ENCODE measurements at regions not wholly inside any gene's neighbourhood (a gene's known extent, or its start where the extent isn't known, plus 50 kb on each side); places are given as distances from the start of the nearest gene placed in this dataset.

GRCh38 chr7:25949736-25950487 lies 202.1 kb upstream of the NFE2L3 start:
- Histone ChIP-seq H3K4me3 (ENCODE audit: low read depth in 1 of 2, low read length in 2 of 2) (peak overlapping the region; percentile 63 to 82), H3K4me1 (ENCODE audit: control insufficient read depth in 2 of 2, insufficient read depth in 2 of 2, low read length in 1 of 2) (peaks cover 0 to 6% of the 10 kb centered on the region in 2 donors), H3K9me3 (ENCODE audit: control insufficient read depth in 2 of 2, insufficient read depth in 1 of 2, low read depth in 1 of 2, low read length in 1 of 2) (no peaks in the 10 kb centered on the region), H3K27me3 (ENCODE audit: control insufficient read depth in 1 of 2, insufficient read depth in 2 of 2, low read length in 2 of 2) (no peaks in the 10 kb centered on the region), H3K27ac (ENCODE audit: low read depth in 2 of 2, low read length in 1 of 2) (peak overlapping the region in 1 of 2 donors; percentile 75), H3K36me3 (ENCODE audit: control insufficient read depth in 2 of 2, insufficient read depth in 2 of 2, low read length in 1 of 2) (no peaks in the 10 kb centered on the region)
- whole genome bisulfite sequencing, 2 donors: 11 to 17% methylated on average over 32 of the region's 32 CpGs

- Histone ChIP-seq H3K27ac (ENCODE audit: low read depth in 2 of 2, low read length in 1 of 2) (peak overlapping the region in 1 of 2 donors; percentile 75), H3K4me3 (ENCODE audit: low read depth in 1 of 2, low read length in 2 of 2) (peak overlapping the region; percentile 63 to 82), H3K9me3 (ENCODE audit: control insufficient read depth in 2 of 2, insufficient read depth in 1 of 2, low read depth in 1 of 2, low read length in 1 of 2) (no peaks in the 10 kb centered on the region), H3K27me3 (ENCODE audit: control insufficient read depth in 1 of 2, insufficient read depth in 2 of 2, low read length in 2 of 2) (no peaks in the 10 kb centered on the region), H3K36me3 (ENCODE audit: control insufficient read depth in 2 of 2, insufficient read depth in 2 of 2, low read length in 1 of 2) (no peaks in the 10 kb centered on the region), H3K4me1 (ENCODE audit: control insufficient read depth in 2 of 2, insufficient read depth in 2 of 2, low read length in 1 of 2) (peaks cover 0 to 2% of the 10 kb centered on the region in 2 donors)
- 1% methylated on average over 72 to 86 of the region's 86 CpGs for WGBS, 2 donors
Observed at GRCh38 chr7:25950488-25951413, 201.2 kb upstream of the NFE2L3 start.

GRCh38 chr7:25951414-25952260 lies 200.4 kb upstream of the NFE2L3 start:
- Histone ChIP-seq H3K36me3 (ENCODE audit: control insufficient read depth in 2 of 2, insufficient read depth in 2 of 2, low read length in 1 of 2) (no peaks in the 10 kb centered on the region), H3K27ac (ENCODE audit: low read depth in 2 of 2, low read length in 1 of 2) (peak overlapping the region; percentile 16 to 62), H3K27me3 (ENCODE audit: control insufficient read depth in 1 of 2, insufficient read depth in 2 of 2, low read length in 2 of 2) (no peaks in the 10 kb centered on the region), H3K4me1 (ENCODE audit: control insufficient read depth in 2 of 2, insufficient read depth in 2 of 2, low read length in 1 of 2) (peaks cover 0 to 2% of the 10 kb centered on the region in 2 donors), H3K4me3 (ENCODE audit: low read depth in 1 of 2, low read length in 2 of 2) (peak overlapping the region; percentile 48 to 82), H3K9me3 (ENCODE audit: control insufficient read depth in 2 of 2, insufficient read depth in 1 of 2, low read depth in 1 of 2, low read length in 1 of 2) (no peaks in the 10 kb centered on the region)
- whole genome bisulfite sequencing, 2 donors: 10 to 13% methylated on average over 39 to 46 of the region's 46 CpGs

- Histone ChIP-seq H3K4me1 (ENCODE audit: control insufficient read depth in 2 of 2, insufficient read depth in 2 of 2, low read length in 1 of 2) (peaks cover 0 to 2% of the 10 kb centered on the region in 2 donors), H3K27ac (ENCODE audit: low read depth in 2 of 2, low read length in 1 of 2) (no peak overlapping the region), H3K27me3 (ENCODE audit: control insufficient read depth in 1 of 2, insufficient read depth in 2 of 2, low read length in 2 of 2) (no peaks in the 10 kb centered on the region), H3K36me3 (ENCODE audit: control insufficient read depth in 2 of 2, insufficient read depth in 2 of 2, low read length in 1 of 2) (no peaks in the 10 kb centered on the region), H3K9me3 (ENCODE audit: control insufficient read depth in 2 of 2, insufficient read depth in 1 of 2, low read depth in 1 of 2, low read length in 1 of 2) (no peaks in the 10 kb centered on the region), H3K4me3 (ENCODE audit: low read depth in 1 of 2, low read length in 2 of 2) (no peak overlapping the region)
- 60 to 84% methylated on average over 19 of the region's 19 CpGs for WGBS, 2 donors
Observed at GRCh38 chr7:25952261-25953057, 199.5 kb upstream of the NFE2L3 start.

GRCh38 chr7:25953859-25954258 lies 198.1 kb upstream of the NFE2L3 start:
- no peak overlapping the region for H3K27ac ChIP-seq (ENCODE audit: low read depth in 2 of 2, low read length in 1 of 2)
- no peaks in the 10 kb centered on the region for H3K9me3 ChIP-seq (ENCODE audit: control insufficient read depth in 2 of 2, insufficient read depth in 1 of 2, low read depth in 1 of 2, low read length in 1 of 2)
- 86 to 94% methylated on average over 1 of the region's 1 CpG for WGBS, 2 donors
- peaks cover 0 to 2% of the 10 kb centered on the region in 2 donors for H3K4me1 ChIP-seq (ENCODE audit: control insufficient read depth in 2 of 2, insufficient read depth in 2 of 2, low read length in 1 of 2)
- no peak overlapping the region for H3K4me3 ChIP-seq (ENCODE audit: low read depth in 1 of 2, low read length in 2 of 2)
- H3K36me3 ChIP-seq (ENCODE audit: control insufficient read depth in 2 of 2, insufficient read depth in 2 of 2, low read length in 1 of 2): no peaks in the 10 kb centered on the region
- H3K27me3 ChIP-seq (ENCODE audit: control insufficient read depth in 1 of 2, insufficient read depth in 2 of 2, low read length in 2 of 2): no peaks in the 10 kb centered on the region

- no peaks in the 10 kb centered on the region for H3K36me3 ChIP-seq (ENCODE audit: control insufficient read depth in 2 of 2, insufficient read depth in 2 of 2, low read length in 1 of 2)
- 94 to 95% methylated on average over 3 of the region's 3 CpGs for WGBS, 2 donors
- no peaks in the 10 kb centered on the region for H3K27me3 ChIP-seq (ENCODE audit: control insufficient read depth in 1 of 2, insufficient read depth in 2 of 2, low read length in 2 of 2)
Observed at GRCh38 chr7:25954395-25954794, 197.6 kb upstream of the NFE2L3 start.

GRCh38 chr7:25959168-25959734 lies 192.7 kb upstream of the NFE2L3 start:
- Histone ChIP-seq H3K27ac (ENCODE audit: low read depth in 2 of 2, low read length in 1 of 2) (no peak overlapping the region), H3K4me1 (ENCODE audit: control insufficient read depth in 2 of 2, insufficient read depth in 2 of 2, low read length in 1 of 2) (no peaks in the 10 kb centered on the region), H3K36me3 (ENCODE audit: control insufficient read depth in 2 of 2, insufficient read depth in 2 of 2, low read length in 1 of 2) (no peaks in the 10 kb centered on the region), H3K27me3 (ENCODE audit: control insufficient read depth in 1 of 2, insufficient read depth in 2 of 2, low read length in 2 of 2) (peaks cover 0 to 4% of the 10 kb centered on the region in 2 donors), H3K4me3 (ENCODE audit: low read depth in 1 of 2, low read length in 2 of 2) (no peak overlapping the region), H3K9me3 (ENCODE audit: control insufficient read depth in 2 of 2, insufficient read depth in 1 of 2, low read depth in 1 of 2, low read length in 1 of 2) (no peaks in the 10 kb centered on the region)
- 40 to 52% methylated on average over 5 of the region's 5 CpGs for WGBS, 2 donors

More at GRCh38 chr7:25954395-25954794, 197.6 kb upstream of the NFE2L3 start:
- Histone ChIP-seq H3K4me1 (ENCODE audit: control insufficient read depth in 2 of 2, insufficient read depth in 2 of 2, low read length in 1 of 2) (peaks cover 0 to 2% of the 10 kb centered on the region in 2 donors), H3K4me3 (ENCODE audit: low read depth in 1 of 2, low read length in 2 of 2) (no peak overlapping the region), H3K9me3 (ENCODE audit: control insufficient read depth in 2 of 2, insufficient read depth in 1 of 2, low read depth in 1 of 2, low read length in 1 of 2) (no peaks in the 10 kb centered on the region), H3K27ac (ENCODE audit: low read depth in 2 of 2, low read length in 1 of 2) (no peak overlapping the region)

GRCh38 chr7:25963733-25964132 lies 188.3 kb upstream of the NFE2L3 start:
- no peaks in the 10 kb centered on the region for H3K36me3 ChIP-seq (ENCODE audit: control insufficient read depth in 2 of 2, insufficient read depth in 2 of 2, low read length in 1 of 2)
- H3K27me3 ChIP-seq (ENCODE audit: control insufficient read depth in 1 of 2, insufficient read depth in 2 of 2, low read length in 2 of 2): peaks cover 0 to 4% of the 10 kb centered on the region in 2 donors
- no peaks in the 10 kb centered on the region for H3K9me3 ChIP-seq (ENCODE audit: control insufficient read depth in 2 of 2, insufficient read depth in 1 of 2, low read depth in 1 of 2, low read length in 1 of 2)
- WGBS, 2 donors: 67 to 76% methylated on average over 3 of the region's 3 CpGs
- H3K27ac ChIP-seq (ENCODE audit: low read depth in 2 of 2, low read length in 1 of 2): no peak overlapping the region
- no peaks in the 10 kb centered on the region for H3K4me1 ChIP-seq (ENCODE audit: control insufficient read depth in 2 of 2, insufficient read depth in 2 of 2, low read length in 1 of 2)
- no peak overlapping the region for H3K4me3 ChIP-seq (ENCODE audit: low read depth in 1 of 2, low read length in 2 of 2)

Data from esophagus (tissue), 2 donors.